HG02642 (cell line): ENCODE measurements at regions not wholly inside any gene's neighbourhood (a gene's known extent, or its start where the extent isn't known, plus 50 kb on each side); places are given as distances from the start of the nearest gene placed in this dataset.

Source experiments
- ATAC-seq: cut with Tn5 transposase; IDR thresholded peaks from one replicate; pipeline ENCODE4 v1.9.1; 2021; ENCODE audit warnings: mild to moderate bottlenecking; ENCODE audit not compliant: unreplicated experiment, poor library complexity

DNA sequence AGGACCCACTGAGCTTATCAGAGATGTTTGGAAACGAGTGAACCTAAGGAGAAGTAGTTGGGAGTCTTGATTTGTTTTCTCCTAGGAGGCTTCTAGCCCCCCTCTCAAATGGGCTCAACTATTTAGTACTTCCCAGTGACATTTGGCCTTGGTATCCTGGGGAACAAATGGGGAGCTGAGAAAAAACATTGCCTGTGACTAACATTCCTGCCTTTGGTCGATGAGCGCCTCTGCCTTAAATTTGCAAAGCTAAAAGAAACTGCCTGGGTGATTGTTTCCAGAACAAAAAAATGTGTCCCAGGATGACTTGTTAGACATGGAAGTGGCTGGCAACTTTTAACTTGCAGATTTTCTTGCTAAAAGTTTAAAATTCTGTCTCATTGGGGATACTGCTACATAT is 58.8 kb upstream of the IGFBP7 start:
- no peak for ATAC-seq

- ATAC-seq = peak; percentile 99
Measured at GRCh38 chr4:57163530-57164459, 53.6 kb upstream of the IGFBP7 start.

DNA sequence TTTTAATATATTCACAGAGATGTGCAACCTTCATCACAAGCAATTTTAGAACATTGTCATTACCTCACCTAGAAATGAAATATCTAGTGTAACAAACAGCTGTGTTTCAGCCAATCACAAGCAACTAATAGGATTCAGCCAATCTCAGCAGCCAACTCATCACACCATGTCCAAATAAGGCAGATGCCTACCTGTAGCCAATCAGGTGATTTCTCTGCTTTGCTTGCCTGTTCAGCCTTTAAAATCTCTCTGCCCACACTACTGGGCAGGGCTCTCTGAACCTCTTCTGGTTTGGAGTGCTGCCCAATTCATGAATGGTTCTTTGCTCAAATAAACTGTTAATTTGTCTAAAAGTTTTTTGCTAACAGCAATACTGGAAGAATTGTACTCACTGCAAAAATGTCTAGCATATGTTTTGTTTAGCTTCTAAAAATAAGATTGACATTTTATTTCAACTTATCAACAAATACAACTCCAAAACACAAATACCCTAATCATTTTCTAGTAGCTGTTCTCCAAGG is 52.4 kb upstream of the IGFBP7 start:
- ATAC-seq = no peak
